Thoracic aorta (tissue), 2 donors: ENCODE measurements at regions not wholly inside any gene's neighbourhood (a gene's known extent, or its start where the extent isn't known, plus 50 kb on each side); places are given as distances from the start of the nearest gene placed in this dataset.

Experiments
- ATAC-seq: fragments of 150-250 bp; one replicate; pipeline ENCODE4 v1.8.0; 2017; ENCODE audit warnings: low read depth; ENCODE audit not compliant: insufficient number of reproducible peaks, low FRiP score
- DNase-seq: peaks from one replicate; pipeline ENCODE4 v3.0.0-alpha.2; 2020; ENCODE audit warnings: low spot score
- H3K27ac ChIP-seq, 2 donors: fragments of 200-600 bp; sonication (generic); 1 replicate in 1 of 2; 2 replicates in 1 of 2; pipeline ENCODE4 v1.5.1; 2016; ENCODE audit warnings: mild to moderate bottlenecking in 2 of 2, moderate library complexity in 2 of 2
- H3K27me3 ChIP-seq: fragments of 200-600 bp; sonication (generic); replicated peaks from 2 replicates; pipeline ENCODE4 v1.6.0; 2016; ENCODE audit warnings: mild to moderate bottlenecking; ENCODE audit not compliant: insufficient read depth
- H3K36me3 ChIP-seq: fragments of 200-600 bp; sonication (generic); one replicate; pipeline ENCODE4 v1.5.1; 2016
- H3K4me1 ChIP-seq, 2 donors: fragments of 200-600 bp; sonication (generic); 1 replicate in 1 of 2; 2 replicates in 1 of 2; pipeline versions ENCODE4 v1.5.1 to v1.6.0; 2016; ENCODE audit warnings: low read depth in 2 of 2, mild to moderate bottlenecking in 1 of 2; ENCODE audit not compliant: control insufficient read depth in 1 of 2
- H3K4me3 ChIP-seq: fragments of 200-600 bp; sonication (generic); 2 replicates; pipeline ENCODE4 v1.5.1; 2016; ENCODE audit warnings: mild to moderate bottlenecking
- H3K9me3 ChIP-seq: fragments of 200-600 bp; sonication (generic); 2 replicates; pipeline ENCODE4 v1.5.1; 2016
- CTCF ChIP-seq: fragments of 200-600 bp; sonication (generic); IDR thresholded peaks from one replicate; pipeline ENCODE4 v1.5.1; 2019; ENCODE audit warnings: antibody characterized with exemption

GRCh38 chr7:353746-354325 is 63.9 kb downstream of the FOXL3 start:
- Histone ChIP-seq H3K9me3 (no peaks in the 10 kb centered on the region), H3K4me3 (no peak overlapping the region), H3K27me3 (no peaks in the 10 kb centered on the region), H3K4me1 (no peaks in the 10 kb centered on the region), H3K27ac (no peak overlapping the region), H3K36me3 (no peaks in the 10 kb centered on the region)
- no peak for TF ChIP-seq CTCF
- ATAC-seq (no peak), DNase-seq (no peak)

- Histone ChIP-seq H3K27ac (no peak overlapping the region), H3K9me3 (no peaks in the 10 kb centered on the region), H3K4me3 (no peak overlapping the region), H3K4me1 (no peaks in the 10 kb centered on the region), H3K27me3 (no peaks in the 10 kb centered on the region), H3K36me3 (no peaks in the 10 kb centered on the region)
- DNase-seq (no peak), ATAC-seq (no peak)
- no peak for TF ChIP-seq CTCF
Measured at GRCh38 chr7:354597-355470, 64.9 kb downstream of the FOXL3 start.

DNA sequence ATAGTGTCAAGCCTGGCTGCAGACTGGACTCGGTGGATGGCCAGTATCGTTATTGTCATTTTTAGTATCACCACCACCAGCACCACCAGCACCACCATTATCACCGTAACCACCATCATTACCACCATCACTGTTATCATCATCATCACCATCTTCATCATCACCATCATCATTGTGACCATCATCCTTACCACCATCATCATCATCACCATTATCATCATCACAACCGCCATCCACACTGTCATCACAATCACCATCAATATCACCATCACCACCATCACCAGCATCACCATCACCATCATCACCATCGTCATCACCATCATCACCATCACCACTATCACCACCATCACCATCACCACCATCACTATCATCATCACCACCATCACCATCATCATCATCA is 65.6 kb downstream of the FOXL3 start:
- H3K27me3 ChIP-seq: no peaks in the 10 kb centered on the region
- no peak for TF ChIP-seq CTCF
- H3K9me3 ChIP-seq: no peaks in the 10 kb centered on the region
- ATAC-seq (no peak), DNase-seq (no peak)
- no peaks in the 10 kb centered on the region for H3K36me3 ChIP-seq
- H3K27ac ChIP-seq: no peak overlapping the region
- no peaks in the 10 kb centered on the region for H3K4me1 ChIP-seq
- no peak overlapping the region for H3K4me3 ChIP-seq

DNA sequence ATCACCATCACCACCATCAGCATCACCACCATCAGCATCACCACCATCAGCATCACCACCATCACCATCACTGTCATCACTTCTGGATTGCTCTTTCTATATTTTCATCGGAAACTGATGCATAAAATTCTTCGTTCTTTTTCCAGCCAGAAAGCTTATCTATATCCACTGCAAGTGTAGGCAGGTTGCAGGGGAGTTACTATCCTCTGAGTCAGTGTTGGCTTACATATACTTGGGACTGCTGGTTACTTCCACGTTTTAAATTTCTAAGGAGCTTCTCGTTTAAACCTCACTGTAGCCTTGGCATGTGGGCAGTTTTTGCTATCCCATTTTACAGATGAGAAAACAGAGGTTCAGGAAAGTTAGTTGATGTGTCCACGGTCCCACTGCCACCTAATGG is 66.1 kb downstream of the FOXL3 start:
- ATAC-seq (no peak), DNase-seq (no peak)
- no peaks in the 10 kb centered on the region for H3K9me3 ChIP-seq
- H3K4me1 ChIP-seq: no peaks in the 10 kb centered on the region
- H3K27me3 ChIP-seq: no peaks in the 10 kb centered on the region
- TF ChIP-seq CTCF: no peak
- no peak overlapping the region for H3K27ac ChIP-seq
- no peak overlapping the region for H3K4me3 ChIP-seq
- H3K36me3 ChIP-seq: no peaks in the 10 kb centered on the region

GRCh38 chr7:356691-357462 is 66.9 kb downstream of the FOXL3 start:
- Histone ChIP-seq H3K27me3 (no peaks in the 10 kb centered on the region), H3K27ac (no peak overlapping the region), H3K4me3 (no peak overlapping the region), H3K36me3 (no peaks in the 10 kb centered on the region), H3K9me3 (no peaks in the 10 kb centered on the region), H3K4me1 (no peaks in the 10 kb centered on the region)
- ATAC-seq (no peak), DNase-seq (no peak)
- TF ChIP-seq CTCF: no peak
